NCI-H2171 (cell line): ENCODE measurements at regions not wholly inside any gene's neighbourhood (a gene's known extent, or its start where the extent isn't known, plus 50 kb on each side); places are given as distances from the start of the nearest gene placed in this dataset.

Experiments used
- DNase-seq: peaks from one replicate; lab custom pipeline; 2025; lab: John Stamatoyannopoulos, UW

DNA sequence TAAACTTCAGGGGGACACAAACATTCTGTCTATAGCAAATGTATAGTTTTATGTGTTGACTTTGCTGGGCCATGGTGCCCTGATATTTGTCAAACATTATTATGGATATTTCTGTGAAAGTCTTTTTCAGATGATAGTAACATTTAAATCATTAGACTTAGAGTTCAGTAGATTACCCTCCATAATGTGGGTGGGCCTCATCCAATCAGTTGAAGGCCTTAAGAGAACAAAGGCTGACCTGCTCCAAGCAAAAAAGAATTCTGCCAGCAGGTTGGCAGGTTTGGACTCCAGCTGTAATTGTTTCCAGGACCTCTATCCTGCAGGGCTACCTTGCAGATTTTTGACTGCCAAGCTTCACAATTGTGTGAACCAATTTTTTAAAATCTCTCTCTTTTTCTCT is 1250.9 kb downstream of the ROBO1 start:
- no peak for DNase-seq

GRCh38 chr3:78517965-78518364 is 1249.8 kb downstream of the ROBO1 start:
- no peak for DNase-seq

- DNase-seq: no peak
These were observed 1248.5 kb downstream of the ROBO1 start for GRCh38 chr3:78519281-78519680.

DNA sequence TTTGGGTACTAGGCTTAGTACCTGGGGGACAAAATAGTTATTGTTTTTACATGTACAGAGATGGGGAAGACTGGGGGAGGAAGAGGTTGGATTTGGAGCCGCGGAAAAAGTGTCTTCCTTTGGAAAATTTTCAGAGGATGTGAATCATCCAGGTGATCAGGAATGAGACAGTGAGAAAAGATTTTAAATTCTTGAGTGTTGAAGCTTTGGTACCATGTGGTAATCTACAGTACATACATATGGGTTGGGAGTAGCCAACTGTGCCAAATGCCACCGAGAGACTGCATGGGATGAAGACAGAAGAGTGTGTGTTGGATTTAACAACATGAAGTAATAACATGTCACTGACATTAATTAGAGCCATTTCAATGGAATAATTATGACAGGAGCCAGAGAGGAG is 1238.2 kb downstream of the ROBO1 start:
- DNase-seq: no peak

DNA sequence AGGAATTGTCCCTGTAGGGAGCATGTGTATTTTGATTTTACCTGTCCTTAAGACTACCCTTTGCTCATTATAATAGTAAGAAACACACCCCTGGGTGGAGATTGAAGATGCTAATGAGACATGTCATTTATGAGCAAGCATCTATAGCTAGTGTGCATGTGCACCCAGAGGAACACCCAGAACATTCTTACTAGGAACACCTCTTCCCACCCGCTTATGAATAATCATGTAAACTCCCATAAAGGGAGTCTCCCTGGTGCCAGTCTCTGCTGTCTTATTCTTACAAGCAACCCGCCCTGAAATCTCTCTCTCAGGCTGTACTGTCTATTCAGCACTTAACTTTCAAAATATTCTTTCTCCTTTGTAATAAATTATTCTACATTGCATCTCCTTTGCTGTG is 1227.3 kb downstream of the ROBO1 start:
- no peak for DNase-seq

DNA sequence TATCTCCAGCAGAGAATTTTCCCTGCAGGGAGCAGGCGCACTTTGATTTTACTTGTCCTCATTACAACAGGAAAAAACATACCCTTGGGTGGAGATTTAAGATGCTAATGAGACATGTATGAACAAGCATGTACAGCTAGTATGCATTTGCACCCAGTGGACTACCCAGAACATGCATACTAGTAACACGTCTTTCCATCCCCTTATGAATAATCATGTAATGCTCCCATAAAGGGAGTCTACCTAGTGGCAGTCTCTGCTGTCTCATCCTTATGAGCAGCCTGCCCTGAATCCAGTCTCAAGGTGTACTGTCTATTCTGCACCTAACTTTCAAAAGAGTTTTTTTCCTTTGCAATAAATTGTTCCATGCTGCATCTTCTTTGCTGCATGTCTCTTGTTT is 1222.0 kb downstream of the ROBO1 start:
- DNase-seq: no peak
